T-helper 1 cell treated with Interleukin-12 subunit alpha and Interleukin-12 subunit beta and Interleukin-4 antibody, amounts not matched to agents 30 μg/mL and 1 μg/mL, for 36 hours (primary cell): ENCODE measurements at regions not wholly inside any gene's neighbourhood (a gene's known extent, or its start where the extent isn't known, plus 50 kb on each side); places are given as distances from the start of the nearest gene placed in this dataset.
"Not testable (repeated sequence)": the region's sequence is repeated elsewhere in the genome, so short reads cannot be mapped to it uniquely, and the experiment has no call there.

Experiments used
- H3K27ac Mint-ChIP-seq: one replicate; pipeline ENCODE4 v1.8.0; 2021; ENCODE audit warnings: mild to moderate bottlenecking, mixed read lengths
- H3K27me3 Mint-ChIP-seq: one replicate; pipeline ENCODE4 v1.8.0; 2021; ENCODE audit warnings: low read depth, mixed read lengths
- H3K36me3 Mint-ChIP-seq: one replicate; pipeline ENCODE4 v1.8.0; 2021; ENCODE audit warnings: low read depth, mixed read lengths
- H3K4me1 Mint-ChIP-seq: one replicate; pipeline ENCODE4 v1.8.0; 2021; ENCODE audit warnings: low read depth, mixed read lengths
- H3K4me3 Mint-ChIP-seq: one replicate; pipeline ENCODE4 v1.8.0; 2021; ENCODE audit warnings: mild to moderate bottlenecking, moderate library complexity, mixed read lengths
- H3K9me3 Mint-ChIP-seq: one replicate; pipeline ENCODE4 v1.8.0; 2021; ENCODE audit warnings: mixed read lengths

DNA sequence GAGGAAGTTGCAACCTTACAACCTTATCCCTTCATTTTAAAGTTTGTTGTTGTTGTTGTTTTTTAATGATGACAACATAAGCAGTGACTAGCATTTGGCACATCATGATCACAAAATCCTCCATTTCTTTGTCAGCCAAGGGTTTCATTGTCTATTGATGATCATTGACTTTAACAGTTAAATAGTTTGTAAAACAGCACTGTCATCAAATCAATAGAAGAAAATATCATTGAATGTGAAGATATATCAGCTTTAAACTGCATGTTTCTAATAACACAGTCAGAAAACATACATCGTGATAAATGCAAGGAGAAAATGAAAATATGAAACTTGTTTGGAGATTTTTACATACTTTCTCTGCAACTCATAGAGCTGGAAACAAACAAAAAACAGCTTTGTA lies 922.3 kb upstream of the LRFN5 start:
- Mint-ChIP-seq H3K4me1 (no peaks in the 10 kb centered on the region), H3K9me3 (peaks cover 24% of the 10 kb centered on the region), H3K36me3 (no peaks in the 10 kb centered on the region), H3K27ac (no peak overlapping the region), H3K4me3 (no peak overlapping the region), H3K27me3 (no peaks in the 10 kb centered on the region)

DNA sequence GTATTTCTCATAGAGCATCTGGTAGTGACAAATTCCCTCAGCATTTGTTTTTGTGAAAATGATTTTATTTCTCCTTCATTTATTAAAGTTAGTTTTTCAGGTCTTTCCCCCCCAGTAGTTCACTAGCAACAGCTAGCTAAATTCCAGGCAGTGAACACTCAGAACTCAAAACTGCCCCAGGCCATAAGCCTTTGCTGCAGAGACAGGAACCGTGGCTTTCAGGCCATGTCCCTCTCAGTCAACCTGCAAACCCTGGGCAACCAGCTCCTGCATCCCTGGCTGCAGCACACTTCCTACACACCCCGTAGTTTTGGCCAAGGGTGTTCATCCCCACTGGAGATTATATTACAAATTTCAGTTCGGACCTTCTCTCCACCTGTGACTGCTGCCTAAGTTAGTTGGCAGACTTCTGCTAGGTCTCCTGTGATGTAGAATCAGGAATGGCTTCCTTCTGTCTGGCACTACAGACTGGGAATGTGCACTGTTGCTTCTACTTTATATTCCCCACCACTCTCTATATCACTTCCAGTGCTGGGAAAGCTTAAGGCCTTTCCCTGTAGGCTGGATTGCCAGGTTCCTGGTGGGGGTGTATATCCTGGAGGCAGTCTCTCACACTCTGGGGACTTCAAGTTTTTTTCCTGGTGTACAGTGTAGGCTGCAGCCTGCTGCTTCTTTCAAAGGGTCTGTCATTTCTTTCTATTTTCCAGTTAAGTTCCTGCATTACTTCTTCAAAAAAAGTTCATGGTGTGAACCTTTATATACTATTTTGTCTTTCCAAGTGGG lies 924.4 kb upstream of the LRFN5 start:
- Mint-ChIP-seq H3K4me1 (no peaks in the 10 kb centered on the region), H3K9me3 (peaks cover 32% of the 10 kb centered on the region), H3K4me3 (no peak overlapping the region)

DNA sequence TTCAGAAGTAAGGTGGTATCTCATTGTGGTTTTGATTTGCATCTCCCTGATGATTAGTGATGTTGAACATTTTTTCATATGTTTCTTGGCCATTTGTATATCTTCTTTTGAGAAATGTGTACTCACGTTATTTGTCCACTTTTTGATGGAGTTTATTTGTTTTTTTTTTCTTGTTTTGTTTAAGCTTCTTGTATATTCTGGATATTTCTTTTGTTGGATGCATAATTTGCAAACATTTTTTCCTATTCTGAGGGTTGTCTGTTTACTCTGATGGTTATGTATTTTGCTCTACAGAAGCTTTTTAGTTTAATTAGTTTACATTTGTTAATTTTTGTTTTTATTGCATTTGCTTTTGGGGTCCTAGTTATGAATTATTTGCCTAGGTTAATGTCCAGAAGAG lies 927.4 kb upstream of the LRFN5 start:
- Mint-ChIP-seq H3K4me3 (no peak overlapping the region), H3K36me3 (no peaks in the 10 kb centered on the region), H3K27ac (no peak overlapping the region), H3K9me3 (peaks cover 41% of the 10 kb centered on the region), H3K4me1 (no peaks in the 10 kb centered on the region), H3K27me3 (no peaks in the 10 kb centered on the region)

More for the DNA sequence above, 924.4 kb upstream of the LRFN5 start:
- Mint-ChIP-seq H3K27me3 (no peaks in the 10 kb centered on the region), H3K27ac (no peak overlapping the region), H3K36me3 (no peaks in the 10 kb centered on the region)

DNA sequence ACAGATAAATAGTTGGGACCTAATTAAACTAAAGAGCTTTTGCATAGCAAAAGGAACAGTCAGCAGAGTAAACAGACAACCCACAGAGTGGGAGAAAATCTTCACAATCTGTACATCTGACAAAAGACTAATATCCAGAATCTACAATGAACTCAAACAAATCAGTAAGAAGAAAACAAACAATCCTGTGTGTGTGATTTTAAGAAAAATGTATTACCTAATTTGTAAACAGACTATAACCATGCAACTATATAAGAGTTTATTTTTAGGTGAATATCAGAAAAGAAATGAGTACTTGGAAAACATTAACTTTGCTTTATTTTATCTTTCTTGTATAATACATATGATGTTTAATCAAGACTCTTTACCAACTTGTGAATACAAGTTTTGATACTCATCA lies 929.5 kb upstream of the LRFN5 start:
- H3K4me1 Mint-ChIP-seq, H3K27me3 Mint-ChIP-seq, H3K36me3 Mint-ChIP-seq, H3K27ac Mint-ChIP-seq, H3K4me3 Mint-ChIP-seq: not testable (repeated sequence)
- H3K9me3 Mint-ChIP-seq: peaks cover 38% of the 10 kb centered on the region

DNA sequence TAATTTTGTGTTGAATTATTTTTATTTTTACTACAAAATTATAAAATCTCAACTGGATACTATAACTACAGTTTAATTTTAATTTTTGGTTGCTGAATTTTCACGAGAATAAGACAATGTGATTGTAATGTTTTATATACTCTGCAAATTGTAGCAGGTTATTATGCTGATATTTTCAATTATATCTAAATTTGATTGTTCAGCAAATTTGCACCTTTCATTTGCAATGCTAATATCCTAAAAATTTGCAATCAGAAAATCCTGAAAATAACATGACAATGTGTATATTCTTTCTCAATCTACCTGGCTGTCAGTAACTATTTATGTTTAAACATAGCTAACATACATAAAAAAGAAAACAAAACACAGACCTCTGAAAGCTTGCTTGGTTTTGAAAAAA lies 932.2 kb upstream of the LRFN5 start:
- no peaks in the 10 kb centered on the region for H3K36me3 Mint-ChIP-seq
- no peak overlapping the region for H3K27ac Mint-ChIP-seq
- peaks cover 22% of the 10 kb centered on the region for H3K9me3 Mint-ChIP-seq
- no peaks in the 10 kb centered on the region for H3K27me3 Mint-ChIP-seq
- H3K4me1 Mint-ChIP-seq: no peaks in the 10 kb centered on the region
- no peak overlapping the region for H3K4me3 Mint-ChIP-seq

- Mint-ChIP-seq H3K27ac (no peak overlapping the region), H3K36me3 (no peaks in the 10 kb centered on the region), H3K27me3 (no peaks in the 10 kb centered on the region), H3K9me3 (peaks cover 9% of the 10 kb centered on the region), H3K4me3 (no peak overlapping the region), H3K4me1 (no peaks in the 10 kb centered on the region)
Observed at GRCh38 chr14:40656311-40656710, 950.4 kb upstream of the LRFN5 start.

DNA sequence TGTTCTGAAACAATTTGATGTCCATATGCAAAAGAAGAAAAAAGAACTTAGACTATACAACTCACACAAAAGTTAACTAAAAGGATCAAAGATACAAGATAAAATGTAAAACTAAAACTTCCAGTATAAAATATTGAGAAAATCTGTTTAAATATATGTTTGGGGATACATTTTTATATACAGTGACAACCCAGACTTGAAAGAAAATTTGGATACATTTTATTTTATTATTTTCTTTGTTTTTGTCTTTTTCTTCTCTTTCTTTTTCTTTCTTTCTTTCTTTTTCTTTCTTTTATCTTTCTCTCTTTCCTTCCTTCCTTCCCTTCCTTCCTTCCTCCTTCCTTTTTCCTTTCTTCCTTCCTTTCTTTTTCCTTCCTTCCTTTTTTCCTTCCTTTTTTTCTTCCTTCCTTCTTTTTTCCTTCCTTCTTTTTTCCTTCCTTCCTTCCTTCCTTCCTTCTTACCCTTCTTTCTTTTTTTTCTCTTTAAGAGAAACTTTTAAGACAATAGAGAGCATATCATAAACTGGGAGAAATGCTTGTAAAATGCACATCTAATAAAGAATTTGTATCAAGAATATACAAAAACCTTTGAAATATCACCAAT lies 954.5 kb upstream of the LRFN5 start:
- peaks cover 4% of the 10 kb centered on the region for H3K9me3 Mint-ChIP-seq
- H3K4me3 Mint-ChIP-seq: no peak overlapping the region
- no peaks in the 10 kb centered on the region for H3K4me1 Mint-ChIP-seq
- H3K27me3 Mint-ChIP-seq: no peaks in the 10 kb centered on the region
- H3K36me3 Mint-ChIP-seq: no peaks in the 10 kb centered on the region
- H3K27ac Mint-ChIP-seq: no peak overlapping the region

- Mint-ChIP-seq H3K4me1 (no peaks in the 10 kb centered on the region), H3K9me3 (peaks cover 15% of the 10 kb centered on the region), H3K36me3 (no peaks in the 10 kb centered on the region), H3K4me3 (no peak overlapping the region), H3K27ac (no peak overlapping the region), H3K27me3 (no peaks in the 10 kb centered on the region)
Observed at GRCh38 chr14:40630471-40630870, 976.2 kb upstream of the LRFN5 start.

- not testable (repeated sequence) for H3K27ac Mint-ChIP-seq, H3K36me3 Mint-ChIP-seq, H3K4me1 Mint-ChIP-seq, H3K4me3 Mint-ChIP-seq, H3K27me3 Mint-ChIP-seq
- H3K9me3 Mint-ChIP-seq: peaks cover 15% of the 10 kb centered on the region
Observed at GRCh38 chr14:40629551-40630137, 977.0 kb upstream of the LRFN5 start.

GRCh38 chr14:40629144-40629543 lies 977.5 kb upstream of the LRFN5 start:
- H3K4me3 Mint-ChIP-seq: no peak overlapping the region
- H3K27ac Mint-ChIP-seq: no peak overlapping the region
- no peaks in the 10 kb centered on the region for H3K27me3 Mint-ChIP-seq
- H3K9me3 Mint-ChIP-seq: peaks cover 15% of the 10 kb centered on the region
- no peaks in the 10 kb centered on the region for H3K4me1 Mint-ChIP-seq
- H3K36me3 Mint-ChIP-seq: no peaks in the 10 kb centered on the region

GRCh38 chr14:40623643-40624042 lies 983.0 kb upstream of the LRFN5 start:
- no peaks in the 10 kb centered on the region for H3K36me3 Mint-ChIP-seq
- no peaks in the 10 kb centered on the region for H3K4me1 Mint-ChIP-seq
- H3K4me3 Mint-ChIP-seq: no peak overlapping the region
- peaks cover 2% of the 10 kb centered on the region for H3K9me3 Mint-ChIP-seq
- H3K27me3 Mint-ChIP-seq: no peaks in the 10 kb centered on the region
- no peak overlapping the region for H3K27ac Mint-ChIP-seq

- Mint-ChIP-seq H3K4me3 (no peak overlapping the region), H3K4me1 (no peaks in the 10 kb centered on the region), H3K9me3 (no peaks in the 10 kb centered on the region), H3K36me3 (no peaks in the 10 kb centered on the region), H3K27me3 (no peaks in the 10 kb centered on the region), H3K27ac (no peak overlapping the region)
Observed at GRCh38 chr14:40618225-40618898, 988.3 kb upstream of the LRFN5 start.

GRCh38 chr14:40616579-40616978 lies 990.1 kb upstream of the LRFN5 start:
- Mint-ChIP-seq H3K27ac (no peak overlapping the region), H3K27me3 (no peaks in the 10 kb centered on the region), H3K4me3 (no peak overlapping the region), H3K4me1 (no peaks in the 10 kb centered on the region), H3K9me3 (peaks cover 9% of the 10 kb centered on the region), H3K36me3 (no peaks in the 10 kb centered on the region)

- H3K27ac Mint-ChIP-seq: no peak overlapping the region
- H3K9me3 Mint-ChIP-seq: no peaks in the 10 kb centered on the region
- no peak overlapping the region for H3K4me3 Mint-ChIP-seq
- H3K4me1 Mint-ChIP-seq: no peaks in the 10 kb centered on the region
- no peaks in the 10 kb centered on the region for H3K27me3 Mint-ChIP-seq
- H3K36me3 Mint-ChIP-seq: no peaks in the 10 kb centered on the region
Observed at GRCh38 chr14:40601063-40601462, 1005.6 kb upstream of the LRFN5 start.

DNA sequence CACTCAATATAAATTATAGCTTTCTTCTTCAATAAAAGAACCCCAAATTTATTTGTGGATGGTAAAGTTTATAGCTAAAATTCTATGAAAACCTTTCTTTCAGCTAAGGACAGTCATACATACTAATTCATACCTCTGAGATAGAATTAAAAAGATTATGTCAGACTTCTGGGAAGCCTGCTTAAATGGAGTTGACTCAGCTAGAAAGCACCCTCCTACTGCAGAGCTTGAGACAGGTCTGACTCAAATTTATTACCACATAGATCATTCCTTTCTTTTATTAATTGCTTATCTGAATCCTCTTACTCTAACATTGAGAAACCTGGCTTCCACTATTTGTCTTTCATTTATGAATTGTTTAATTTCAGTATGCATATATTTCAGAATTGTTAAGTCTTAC lies 1007.0 kb upstream of the LRFN5 start:
- Mint-ChIP-seq H3K4me1 (no peaks in the 10 kb centered on the region), H3K9me3 (no peaks in the 10 kb centered on the region), H3K36me3 (no peaks in the 10 kb centered on the region), H3K4me3 (no peak overlapping the region), H3K27me3 (no peaks in the 10 kb centered on the region), H3K27ac (no peak overlapping the region)
